PC-3 (cell line): ENCODE measurements at regions not wholly inside any gene's neighbourhood (a gene's known extent, or its start where the extent isn't known, plus 50 kb on each side); places are given as distances from the start of the nearest gene placed in this dataset.

Experiments used
- EZH2 ChIP-seq: fragments of 300-600 bp; sonication (generic); IDR thresholded peaks from one replicate; pipeline ENCODE4 v1.6.1; 2017; ENCODE audit warnings: antibody characterized with exemption, mild to moderate bottlenecking, low read length; ENCODE audit not compliant: unreplicated experiment
- EZH2phosphoT487 ChIP-seq: fragments of 300-600 bp; sonication (generic); IDR thresholded peaks from 2 replicates; pipeline ENCODE4 v1.6.1; 2018; ENCODE audit warnings: mild to moderate bottlenecking, antibody characterized with exemption, low read length, borderline replicate concordance
- TF ChIP-seq, protein P1 (sequence below): fragments of 300-600 bp; sonication (generic); conservative IDR thresholded peaks from 2 replicates; pipeline ENCODE4 v1.5.1; 2017; ENCODE audit warnings: antibody characterized with exemption, low read depth, mild to moderate bottlenecking, low read length

GRCh38 chr7:47688311-47689100 lies 106.6 kb upstream of the TNS3 start:
- TF ChIP-seq, protein P1, sequence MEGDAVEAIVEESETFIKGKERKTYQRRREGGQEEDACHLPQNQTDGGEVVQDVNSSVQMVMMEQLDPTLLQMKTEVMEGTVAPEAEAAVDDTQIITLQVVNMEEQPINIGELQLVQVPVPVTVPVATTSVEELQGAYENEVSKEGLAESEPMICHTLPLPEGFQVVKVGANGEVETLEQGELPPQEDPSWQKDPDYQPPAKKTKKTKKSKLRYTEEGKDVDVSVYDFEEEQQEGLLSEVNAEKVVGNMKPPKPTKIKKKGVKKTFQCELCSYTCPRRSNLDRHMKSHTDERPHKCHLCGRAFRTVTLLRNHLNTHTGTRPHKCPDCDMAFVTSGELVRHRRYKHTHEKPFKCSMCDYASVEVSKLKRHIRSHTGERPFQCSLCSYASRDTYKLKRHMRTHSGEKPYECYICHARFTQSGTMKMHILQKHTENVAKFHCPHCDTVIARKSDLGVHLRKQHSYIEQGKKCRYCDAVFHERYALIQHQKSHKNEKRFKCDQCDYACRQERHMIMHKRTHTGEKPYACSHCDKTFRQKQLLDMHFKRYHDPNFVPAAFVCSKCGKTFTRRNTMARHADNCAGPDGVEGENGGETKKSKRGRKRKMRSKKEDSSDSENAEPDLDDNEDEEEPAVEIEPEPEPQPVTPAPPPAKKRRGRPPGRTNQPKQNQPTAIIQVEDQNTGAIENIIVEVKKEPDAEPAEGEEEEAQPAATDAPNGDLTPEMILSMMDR = no peak
- no peak for TF ChIP-seq EZH2phosphoT487
- TF ChIP-seq EZH2 = no peak
